ENCODE measurements at regions not wholly inside any gene's neighbourhood (a gene's known extent, or its start where the extent isn't known, plus 50 kb on each side); places are given as distances from the start of the nearest gene placed in this dataset.

- no peak for DNase-seq
Measured at GRCh38 chr1:67619080-67619479, 65.9 kb upstream of the GADD45A start.

- DNase-seq: no peak
Measured at GRCh38 chr1:67623906-67624305, 61.1 kb upstream of the GADD45A start.

DNA sequence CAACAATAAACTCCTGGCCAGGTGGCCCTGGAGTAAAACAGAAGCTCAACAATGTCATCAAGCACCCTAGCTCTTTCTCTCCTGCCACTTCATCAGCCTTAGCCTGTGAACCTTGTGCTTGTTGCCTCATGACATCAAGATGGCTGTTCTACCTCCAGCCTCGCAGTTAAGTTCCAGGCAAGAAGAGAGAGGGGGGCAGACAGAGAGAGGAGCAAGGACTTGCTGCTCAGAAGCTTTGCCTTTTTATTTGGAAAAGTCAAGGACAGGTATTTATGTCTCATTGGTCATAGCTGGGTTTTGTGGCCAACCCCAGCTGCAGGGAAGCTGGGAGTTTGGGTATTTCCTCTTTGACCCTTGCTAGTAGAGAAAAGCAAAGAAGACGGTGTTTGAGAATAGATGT is 60.3 kb upstream of the GADD45A start:
- no peak for DNase-seq

DNA sequence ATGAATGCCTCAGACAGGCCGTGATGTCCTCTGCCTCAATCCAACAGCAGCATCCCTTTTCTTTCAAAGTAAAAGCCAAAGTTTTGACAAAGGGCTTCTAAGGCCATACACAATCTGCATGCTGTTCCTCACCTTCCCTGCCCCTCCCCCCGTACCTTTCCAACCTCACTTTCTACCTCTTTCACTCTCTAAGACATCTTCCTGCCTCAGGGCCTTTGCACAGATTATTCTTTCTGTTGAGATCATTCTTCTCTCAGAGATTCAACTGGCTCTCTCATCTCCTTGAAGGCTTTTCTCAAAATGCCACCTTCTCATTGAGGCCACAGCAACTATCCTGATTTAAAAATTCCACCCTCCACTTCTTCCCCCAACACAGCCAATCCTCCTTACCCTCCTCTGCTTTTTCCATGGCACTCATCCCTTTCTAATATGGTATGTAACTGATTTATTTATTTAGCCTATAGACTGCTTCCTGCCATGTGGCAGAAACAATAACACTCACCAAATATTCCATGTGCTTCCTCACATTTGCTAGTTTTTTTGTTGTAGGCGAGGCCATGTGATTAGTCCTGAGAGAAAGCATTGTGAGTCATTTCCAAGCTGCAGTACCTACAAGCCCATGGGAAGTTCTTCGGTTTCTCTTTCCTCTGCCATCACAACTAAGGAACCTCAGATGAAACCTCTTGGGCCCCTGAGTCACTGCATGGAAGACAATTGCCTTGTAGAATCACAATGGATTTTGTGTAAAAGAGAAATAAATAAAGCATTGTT is 58.7 kb upstream of the GADD45A start:
- DNase-seq: no peak

DNA sequence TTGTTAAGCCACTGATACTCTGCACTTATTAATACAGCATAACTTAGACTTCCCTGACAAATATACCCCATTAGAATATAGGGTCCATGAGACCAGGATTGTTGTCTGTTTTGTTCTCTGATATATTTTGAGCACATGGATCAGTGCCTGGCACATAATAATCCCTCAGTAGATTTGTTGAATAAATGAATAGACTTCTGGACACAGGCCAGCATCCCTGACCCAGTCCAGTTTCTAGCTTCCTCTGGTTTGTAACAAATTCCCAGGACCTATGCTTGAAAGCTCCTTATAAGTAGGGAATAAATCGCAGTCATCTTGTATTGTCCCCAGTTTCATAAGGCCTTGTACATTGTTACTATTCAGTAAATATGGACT is 58.2 kb upstream of the GADD45A start:
- DNase-seq: no peak

- no peak for DNase-seq
Measured at GRCh38 chr1:67627336-67627735, 57.7 kb upstream of the GADD45A start.

DNA sequence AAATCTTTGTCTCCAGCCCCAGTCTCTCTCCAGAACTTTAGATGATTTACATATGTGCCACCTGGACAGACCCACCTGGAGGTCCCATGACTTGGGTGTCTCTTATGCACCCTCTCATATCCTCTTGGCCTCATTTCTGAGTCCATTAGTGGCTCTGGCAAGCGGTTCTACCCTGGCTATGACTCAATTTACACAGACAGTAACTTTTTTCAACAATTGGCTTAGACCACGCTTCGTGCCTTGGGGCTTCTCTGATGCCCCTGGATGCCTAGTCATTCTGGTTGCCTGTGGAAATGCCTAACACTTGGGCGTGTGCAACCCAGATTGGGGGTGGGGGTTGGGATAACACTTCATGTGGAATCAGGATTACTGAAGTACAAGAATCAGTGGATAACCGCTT is 57.1 kb upstream of the GADD45A start:
- no peak for DNase-seq

- DNase-seq: no peak
Measured at GRCh38 chr1:67629370-67630075, 55.5 kb upstream of the GADD45A start.

- no peak for DNase-seq
Measured at GRCh38 chr1:67630438-67631045, 54.5 kb upstream of the GADD45A start.

- DNase-seq: no peak
Measured at GRCh38 chr1:67632356-67632755, 52.6 kb upstream of the GADD45A start.

GRCh38 chr1:67632811-67633655 is 52.0 kb upstream of the GADD45A start:
- no peak for DNase-seq

DNA sequence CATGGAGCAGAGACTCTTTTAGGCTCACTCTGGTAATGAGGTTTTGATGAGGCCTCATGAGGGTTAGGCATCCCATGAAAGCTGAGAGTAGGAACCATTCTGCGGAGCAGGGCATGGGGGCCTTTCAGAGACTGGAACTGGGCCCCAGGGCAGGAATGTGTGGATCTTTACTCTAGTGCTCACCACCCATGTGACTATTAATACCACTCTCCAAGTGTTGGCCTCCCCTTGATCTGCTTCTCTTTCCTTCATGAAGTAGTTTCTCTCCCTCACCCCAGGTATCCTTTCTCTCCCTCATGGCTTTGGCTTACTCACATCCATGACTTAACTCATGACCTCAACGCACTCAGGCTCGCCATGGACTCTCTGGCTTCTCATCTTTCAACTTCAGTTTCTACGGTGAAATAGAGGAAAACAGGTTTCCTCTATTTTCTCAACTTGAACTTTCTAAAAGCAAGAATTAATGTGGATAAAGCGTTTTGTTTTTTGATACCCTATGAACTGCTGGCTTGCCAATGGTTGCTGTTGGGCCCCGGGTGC is 50.5 kb upstream of the GADD45A start:
- DNase-seq: no peak

DNA sequence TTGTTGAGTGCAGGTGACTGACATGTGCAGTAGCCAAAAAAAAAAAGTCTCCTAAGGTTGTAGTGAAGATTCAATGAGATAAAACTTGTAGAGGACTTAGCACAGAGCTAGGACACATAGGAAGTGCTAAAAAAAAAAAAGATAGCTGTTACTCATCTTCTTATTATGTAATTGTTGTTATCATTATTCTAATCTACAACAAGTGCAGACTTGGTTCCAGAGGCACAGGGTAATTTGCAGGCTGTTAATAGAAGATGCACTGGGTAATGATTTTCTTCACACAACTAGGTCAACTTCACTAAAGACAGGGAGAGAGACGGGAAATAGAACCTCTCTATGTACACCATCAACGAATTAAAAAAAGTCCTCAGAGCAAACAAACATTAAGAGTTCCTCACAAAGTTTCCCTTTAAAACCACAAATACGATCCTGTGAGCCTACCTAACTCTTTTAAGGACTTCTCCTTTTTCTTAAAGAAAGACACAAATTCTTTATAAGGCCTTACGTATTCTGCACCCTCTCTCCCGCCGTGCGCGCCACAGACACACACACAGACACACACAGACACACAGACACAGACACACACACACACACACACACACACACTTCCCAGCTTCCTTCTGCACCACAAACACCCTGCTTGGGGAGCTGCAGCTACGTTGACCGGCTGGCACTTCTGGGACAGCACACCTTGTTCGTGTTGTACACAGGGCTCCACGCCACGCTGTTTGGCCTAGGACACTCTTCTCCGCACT is 49.8 kb upstream of the GADD45A start:
- DNase-seq: peak; percentile 35

Measured in KG1 (cell line).